MM.1S (cell line): ENCODE measurements at regions not wholly inside any gene's neighbourhood (a gene's known extent, or its start where the extent isn't known, plus 50 kb on each side); places are given as distances from the start of the nearest gene placed in this dataset.

Experiments
- DNase-seq: peaks from one replicate; pipeline ENCODE4 v3.0.0-alpha.2; 2015
- H2AFZ ChIP-seq: fragments of 300-600 bp; sonication (generic); 2 replicates; pipeline ENCODE4 v1.6.0; 2016; ENCODE audit warnings: antibody characterized with exemption, low read length
- H3F3A ChIP-seq: fragments of 300-600 bp; sonication (generic); 2 replicates; pipeline ENCODE4 v1.6.1; 2016; ENCODE audit warnings: mild to moderate bottlenecking, antibody characterized with exemption, low read length, moderate library complexity, mixed read lengths; ENCODE audit not compliant: insufficient read depth
- H3K27ac ChIP-seq: fragments of 300-600 bp; sonication (generic); 2 replicates; pipeline ENCODE4 v1.5.1; 2016; ENCODE audit warnings: mild to moderate bottlenecking, low read length
- H3K27me3 ChIP-seq: fragments of 300-600 bp; sonication (generic); replicated peaks from 2 replicates; pipeline ENCODE4 v1.6.0; 2016; ENCODE audit warnings: low read length; ENCODE audit not compliant: insufficient read depth
- H3K36me3 ChIP-seq: fragments of 300-600 bp; sonication (generic); replicated peaks from 2 replicates; pipeline ENCODE4 v1.6.1; 2016; ENCODE audit warnings: mild to moderate bottlenecking, low read length, mixed read lengths; ENCODE audit not compliant: insufficient read depth
- H3K4me1 ChIP-seq: fragments of 300-600 bp; sonication (generic); 2 replicates; pipeline ENCODE4 v1.6.1; 2016; ENCODE audit warnings: low read length, mixed read lengths
- H3K4me2 ChIP-seq: fragments of 300-600 bp; sonication (generic); 2 replicates; pipeline ENCODE4 v1.6.0; 2016; ENCODE audit warnings: low read depth, low read length
- H3K4me3 ChIP-seq: fragments of 300-600 bp; sonication (generic); 2 replicates; pipeline ENCODE4 v1.5.1; 2016; ENCODE audit warnings: low read length, mixed read lengths
- H3K79me2 ChIP-seq: fragments of 300-600 bp; sonication (generic); 2 replicates; pipeline ENCODE4 v1.6.1; 2016; ENCODE audit warnings: mixed run types, low read length, mixed read lengths
- H3K9ac ChIP-seq: fragments of 300-600 bp; sonication (generic); 2 replicates; pipeline ENCODE4 v1.6.1; 2016; ENCODE audit warnings: low read length, mixed read lengths
- H3K9me2 ChIP-seq: fragments of 300-600 bp; sonication (generic); replicated peaks from 2 replicates; pipeline ENCODE4 v1.6.1; 2016; ENCODE audit warnings: mild to moderate bottlenecking, low read length, mixed read lengths; ENCODE audit not compliant: insufficient read depth
- H3K9me3 ChIP-seq: fragments of 300-600 bp; sonication (generic); replicated peaks from 2 replicates; pipeline ENCODE4 v1.6.1; 2016; ENCODE audit warnings: mild to moderate bottlenecking, low read length, mixed read lengths; ENCODE audit not compliant: insufficient read depth
- H4K20me1 ChIP-seq: fragments of 300-600 bp; sonication (generic); 2 replicates; pipeline ENCODE4 v1.6.1; 2016; ENCODE audit warnings: mild to moderate bottlenecking, low read length, moderate library complexity, mixed read lengths; ENCODE audit not compliant: insufficient read depth
- CTCF ChIP-seq: fragments of 300-600 bp; sonication (generic); IDR thresholded peaks from 2 replicates; pipeline ENCODE4 v1.5.1; 2016; ENCODE audit warnings: antibody characterized with exemption, low read length, mixed read lengths
- EZH2 ChIP-seq: fragments of 300-600 bp; sonication (generic); optimal IDR thresholded peaks from 2 replicates; pipeline ENCODE3; 2017; ENCODE audit warnings: low read depth, mild to moderate bottlenecking, antibody characterized with exemption, low read length, mixed read lengths
- EZH2phosphoT487 ChIP-seq: fragments of 300-600 bp; sonication (generic); IDR thresholded peaks from 2 replicates; pipeline ENCODE4 v1.6.1; 2018; ENCODE audit warnings: antibody characterized with exemption, low read length

- no peaks in the 10 kb centered on the region for H3K27me3 ChIP-seq
- no peaks in the 10 kb centered on the region for H3K4me1 ChIP-seq
- TF ChIP-seq EZH2 (no peak), CTCF (no peak), EZH2phosphoT487 (no peak)
- H3F3A ChIP-seq: no peaks in the 10 kb centered on the region
- no peaks in the 10 kb centered on the region for H4K20me1 ChIP-seq
- no peaks in the 10 kb centered on the region for H3K36me3 ChIP-seq
- no peak overlapping the region for H2AFZ ChIP-seq
- no peaks in the 10 kb centered on the region for H3K9me3 ChIP-seq
- H3K4me3 ChIP-seq: no peak overlapping the region
- H3K79me2 ChIP-seq: no peaks in the 10 kb centered on the region
- no peak overlapping the region for H3K27ac ChIP-seq
- no peak for DNase-seq
- H3K4me2 ChIP-seq: no peak overlapping the region
- no peak overlapping the region for H3K9ac ChIP-seq
- no peaks in the 10 kb centered on the region for H3K9me2 ChIP-seq
Measured at GRCh38 chr11:15490535-15490934, 375.8 kb downstream of the INSC start.

DNA sequence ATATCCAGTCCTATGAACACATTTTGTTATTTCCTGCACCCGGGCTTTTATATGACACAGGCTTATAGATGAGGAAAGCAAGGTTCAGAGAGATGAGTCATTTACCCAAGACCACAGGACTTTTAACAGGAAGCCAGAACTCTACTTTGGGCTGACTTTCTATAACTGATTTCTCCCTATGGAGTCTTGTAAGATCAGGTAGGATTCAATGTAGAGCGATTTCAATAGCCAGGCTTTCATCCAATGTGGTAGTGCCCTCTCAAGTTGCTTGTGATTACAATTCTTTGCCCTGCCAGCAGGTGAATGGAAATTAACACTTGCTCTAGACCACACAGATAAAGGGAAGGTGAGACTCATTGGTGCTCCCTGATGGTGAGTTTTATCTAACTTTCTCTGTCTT is 378.3 kb downstream of the INSC start:
- H3K9me3 ChIP-seq: no peaks in the 10 kb centered on the region
- H3K79me2 ChIP-seq: no peaks in the 10 kb centered on the region
- H2AFZ ChIP-seq: no peak overlapping the region
- H3K4me1 ChIP-seq: no peaks in the 10 kb centered on the region
- H3K4me3 ChIP-seq: no peak overlapping the region
- H3K27me3 ChIP-seq: no peaks in the 10 kb centered on the region
- no peak overlapping the region for H3K9ac ChIP-seq
- H4K20me1 ChIP-seq: no peaks in the 10 kb centered on the region
- no peaks in the 10 kb centered on the region for H3K36me3 ChIP-seq
- no peak overlapping the region for H3K27ac ChIP-seq
- H3K9me2 ChIP-seq: no peaks in the 10 kb centered on the region
- no peak overlapping the region for H3K4me2 ChIP-seq
- no peak for DNase-seq
- H3F3A ChIP-seq: no peaks in the 10 kb centered on the region
- no peak for TF ChIP-seq EZH2
- TF ChIP-seq CTCF: no peak
- TF ChIP-seq EZH2phosphoT487: no peak

GRCh38 chr11:15493921-15494620 is 379.3 kb downstream of the INSC start:
- Histone ChIP-seq H3K27me3 (no peaks in the 10 kb centered on the region), H3K9me3 (no peaks in the 10 kb centered on the region), H3K9ac (no peak overlapping the region), H3K27ac (no peak overlapping the region), H3K4me3 (no peak overlapping the region), H3K9me2 (no peaks in the 10 kb centered on the region), H4K20me1 (no peaks in the 10 kb centered on the region), H3K4me1 (no peaks in the 10 kb centered on the region), H2AFZ (no peak overlapping the region), H3K4me2 (no peak overlapping the region), H3F3A (no peaks in the 10 kb centered on the region), H3K36me3 (no peaks in the 10 kb centered on the region), H3K79me2 (no peaks in the 10 kb centered on the region)
- TF ChIP-seq CTCF (no peak), EZH2phosphoT487 (no peak), EZH2 (no peak)
- DNase-seq: no peak
